Adrenal gland (tissue), 5 donors: ENCODE measurements at regions not wholly inside any gene's neighbourhood (a gene's known extent, or its start where the extent isn't known, plus 50 kb on each side); places are given as distances from the start of the nearest gene placed in this dataset.

Experiments used
- POLR2A ChIP-seq, 2 donors: fragments of 450-650 bp; IDR thresholded peaks; one replicate each; pipeline ENCODE4 v1.6.1; 2017; ENCODE audit warnings: antibody characterized with exemption in 2 of 2, mild to moderate bottlenecking in 2 of 2, moderate library complexity in 1 of 2
- TF ChIP-seq, protein P1 (sequence below), 6 experiments: fragments of 450-650 bp in 4 of 6; fragments of 200-600 bp in 2 of 6; sonication (generic) in 1 of 6; IDR thresholded peaks; 1 replicate in 5 of 6; 2 replicates in 1 of 6; pipeline versions ENCODE4 v1.5.1 to v1.8.0; 2016 to 2021; ENCODE audit warnings: antibody characterized with exemption in 6 of 6, mild to moderate bottlenecking in 2 of 6, moderate library complexity in 1 of 6
- donor health status: DM: no; HTN: no; CAD: no.

DNA sequence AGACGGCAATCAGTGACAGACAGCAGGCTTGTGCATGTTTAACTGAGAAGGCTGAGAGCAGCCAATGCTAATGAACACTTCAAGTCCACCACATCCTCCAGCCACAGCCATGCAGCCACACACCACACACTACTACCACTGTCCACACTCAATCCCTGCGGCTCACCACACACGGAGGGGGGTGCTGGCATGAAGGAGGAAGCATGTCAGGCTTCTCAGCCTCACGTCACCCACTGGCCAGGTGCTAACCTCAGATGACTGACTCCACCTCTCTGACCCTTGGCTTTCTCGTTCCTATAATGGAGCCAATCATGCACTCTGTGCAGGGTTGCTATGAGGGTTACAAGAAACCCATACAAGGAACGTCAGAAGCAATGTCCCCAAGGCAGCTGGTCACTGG is 165.4 kb upstream of the RNF32 start:
- TF ChIP-seq, protein P1, sequence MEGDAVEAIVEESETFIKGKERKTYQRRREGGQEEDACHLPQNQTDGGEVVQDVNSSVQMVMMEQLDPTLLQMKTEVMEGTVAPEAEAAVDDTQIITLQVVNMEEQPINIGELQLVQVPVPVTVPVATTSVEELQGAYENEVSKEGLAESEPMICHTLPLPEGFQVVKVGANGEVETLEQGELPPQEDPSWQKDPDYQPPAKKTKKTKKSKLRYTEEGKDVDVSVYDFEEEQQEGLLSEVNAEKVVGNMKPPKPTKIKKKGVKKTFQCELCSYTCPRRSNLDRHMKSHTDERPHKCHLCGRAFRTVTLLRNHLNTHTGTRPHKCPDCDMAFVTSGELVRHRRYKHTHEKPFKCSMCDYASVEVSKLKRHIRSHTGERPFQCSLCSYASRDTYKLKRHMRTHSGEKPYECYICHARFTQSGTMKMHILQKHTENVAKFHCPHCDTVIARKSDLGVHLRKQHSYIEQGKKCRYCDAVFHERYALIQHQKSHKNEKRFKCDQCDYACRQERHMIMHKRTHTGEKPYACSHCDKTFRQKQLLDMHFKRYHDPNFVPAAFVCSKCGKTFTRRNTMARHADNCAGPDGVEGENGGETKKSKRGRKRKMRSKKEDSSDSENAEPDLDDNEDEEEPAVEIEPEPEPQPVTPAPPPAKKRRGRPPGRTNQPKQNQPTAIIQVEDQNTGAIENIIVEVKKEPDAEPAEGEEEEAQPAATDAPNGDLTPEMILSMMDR (IDR thresholded peaks at IDR 0.05): no peak
- no peak for TF ChIP-seq POLR2A (IDR thresholded peaks at IDR 0.05)
